K562 (cell line): ENCODE measurements at regions not wholly inside any gene's neighbourhood (a gene's known extent, or its start where the extent isn't known, plus 50 kb on each side); places are given as distances from the start of the nearest gene placed in this dataset.

ENCODE experiments used
- SAFB2 ChIP-seq: fragments of 200-400 bp; formaldehyde crosslinking; IDR thresholded peaks from 2 replicates; pipeline ENCODE4 v1.6.1; 2018; ENCODE audit warnings: borderline replicate concordance, low read length, low read depth, moderate library complexity; ENCODE audit not compliant: severe bottlenecking
- TF ChIP-seq, protein P1 (sequence below): IDR thresholded peaks from 2 replicates; pipeline ENCODE4 v1.6.1; 2014; ENCODE audit warnings: antibody characterized with exemption
- TF ChIP-seq, protein P2 (sequence below), 3 experiments: IDR thresholded peaks in 2 of 3; conservative IDR thresholded peaks in 1 of 3; 2 replicates each; pipeline ENCODE4 v1.5.1; 2011 to 2012; ENCODE audit warnings: low read length in 3 of 3, mild to moderate bottlenecking in 3 of 3, control low read depth in 2 of 3, improper control_type of control experiment in 1 of 3, inconsistent platforms in 1 of 3, low read depth in 1 of 3, mixed read lengths in 1 of 3, moderate library complexity in 1 of 3; ENCODE audit not compliant: insufficient read depth in 2 of 3

DNA sequence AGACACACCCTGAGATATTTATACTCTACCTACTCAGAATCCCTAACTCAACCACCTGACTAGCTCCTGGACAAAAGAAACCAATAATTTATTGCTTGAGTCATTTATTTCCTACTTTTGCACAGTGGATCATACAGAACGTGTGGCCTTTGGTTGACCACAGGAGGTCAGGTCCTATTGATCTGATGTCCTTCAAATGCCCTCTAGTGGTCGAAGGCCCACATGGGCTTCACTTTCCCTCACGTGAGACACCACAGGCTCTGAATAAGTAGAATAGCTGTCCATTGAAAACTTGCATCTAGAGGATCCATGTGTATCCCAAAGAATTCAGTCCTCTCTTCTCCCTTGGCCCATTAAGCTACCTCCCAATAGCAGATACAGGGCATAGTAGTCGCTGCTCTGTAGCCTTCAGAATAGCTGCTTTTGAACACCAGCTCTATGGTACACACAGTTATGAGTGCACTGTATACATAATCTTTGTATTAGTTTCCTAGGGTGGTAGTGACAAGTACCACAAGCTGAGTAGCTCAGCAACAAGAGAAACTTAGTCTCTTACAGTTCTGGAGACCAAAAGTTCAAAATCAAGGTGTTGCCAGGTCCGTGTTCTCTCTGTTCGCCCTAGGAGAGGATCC is 177.6 kb upstream of the SMARCA2 start:
- TF ChIP-seq, protein P1, sequence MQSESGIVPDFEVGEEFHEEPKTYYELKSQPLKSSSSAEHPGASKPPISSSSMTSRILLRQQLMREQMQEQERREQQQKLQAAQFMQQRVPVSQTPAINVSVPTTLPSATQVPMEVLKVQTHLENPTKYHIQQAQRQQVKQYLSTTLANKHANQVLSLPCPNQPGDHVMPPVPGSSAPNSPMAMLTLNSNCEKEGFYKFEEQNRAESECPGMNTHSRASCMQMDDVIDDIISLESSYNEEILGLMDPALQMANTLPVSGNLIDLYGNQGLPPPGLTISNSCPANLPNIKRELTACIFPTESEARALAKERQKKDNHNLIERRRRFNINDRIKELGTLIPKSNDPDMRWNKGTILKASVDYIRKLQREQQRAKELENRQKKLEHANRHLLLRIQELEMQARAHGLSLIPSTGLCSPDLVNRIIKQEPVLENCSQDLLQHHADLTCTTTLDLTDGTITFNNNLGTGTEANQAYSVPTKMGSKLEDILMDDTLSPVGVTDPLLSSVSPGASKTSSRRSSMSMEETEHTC = no peak
- TF ChIP-seq SAFB2 = no peak
- TF ChIP-seq, protein P2, sequence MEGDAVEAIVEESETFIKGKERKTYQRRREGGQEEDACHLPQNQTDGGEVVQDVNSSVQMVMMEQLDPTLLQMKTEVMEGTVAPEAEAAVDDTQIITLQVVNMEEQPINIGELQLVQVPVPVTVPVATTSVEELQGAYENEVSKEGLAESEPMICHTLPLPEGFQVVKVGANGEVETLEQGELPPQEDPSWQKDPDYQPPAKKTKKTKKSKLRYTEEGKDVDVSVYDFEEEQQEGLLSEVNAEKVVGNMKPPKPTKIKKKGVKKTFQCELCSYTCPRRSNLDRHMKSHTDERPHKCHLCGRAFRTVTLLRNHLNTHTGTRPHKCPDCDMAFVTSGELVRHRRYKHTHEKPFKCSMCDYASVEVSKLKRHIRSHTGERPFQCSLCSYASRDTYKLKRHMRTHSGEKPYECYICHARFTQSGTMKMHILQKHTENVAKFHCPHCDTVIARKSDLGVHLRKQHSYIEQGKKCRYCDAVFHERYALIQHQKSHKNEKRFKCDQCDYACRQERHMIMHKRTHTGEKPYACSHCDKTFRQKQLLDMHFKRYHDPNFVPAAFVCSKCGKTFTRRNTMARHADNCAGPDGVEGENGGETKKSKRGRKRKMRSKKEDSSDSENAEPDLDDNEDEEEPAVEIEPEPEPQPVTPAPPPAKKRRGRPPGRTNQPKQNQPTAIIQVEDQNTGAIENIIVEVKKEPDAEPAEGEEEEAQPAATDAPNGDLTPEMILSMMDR (IDR thresholded peaks at IDR 0.05 in 2 of 3, conservative IDR thresholded peaks at IDR 0.05 in 1 of 3; ENCODE audit: insufficient read depth in 2 of 3, low read depth in 1 of 3, low read length in 3 of 3) = peak; percentile 21 to 31 (median 25); a peak in 3 of 6 replicates
